ENCODE measurements at regions not wholly inside any gene's neighbourhood (a gene's known extent, or its start where the extent isn't known, plus 50 kb on each side); places are given as distances from the start of the nearest gene placed in this dataset.

GRCh38 chr15:98375513-98376340 is 272.6 kb upstream of the IGF1R start:
- H3K79me2 ChIP-seq (ENCODE audit: insufficient read depth, low read length): no peaks in the 10 kb centered on the region
- no peak overlapping the region for H3K9ac ChIP-seq (ENCODE audit: low read length)
- no peaks in the 10 kb centered on the region for H3K9me2 ChIP-seq (replicated peaks; ENCODE audit: insufficient read depth, low read length)
- H3K4me3 ChIP-seq (ENCODE audit: insufficient read depth, low read length, poor library complexity, severe bottlenecking): no peak overlapping the region
- H3K36me3 ChIP-seq (ENCODE audit: low read length): no peaks in the 10 kb centered on the region
- no peaks in the 10 kb centered on the region for H3F3A ChIP-seq (ENCODE audit: insufficient read depth)
- no peaks in the 10 kb centered on the region for H3K27me3 ChIP-seq (ENCODE audit: low read length)
- H3K27ac ChIP-seq (ENCODE audit: low read depth, low read length): no peak overlapping the region
- H4K20me1 ChIP-seq (ENCODE audit: low read depth, low read length): no peaks in the 10 kb centered on the region
- H3K9me3 ChIP-seq (ENCODE audit: insufficient read depth, low read length): no peaks in the 10 kb centered on the region
- TF ChIP-seq CTCF (IDR thresholded peaks at IDR 0.05; ENCODE audit: insufficient read depth, low read length, poor library complexity, severe bottlenecking): no peak
- TF ChIP-seq EZH2phosphoT487 (conservative IDR thresholded peaks at IDR 0.05; ENCODE audit: low read length): no peak
- H3K4me2 ChIP-seq (ENCODE audit: low read depth, low read length, poor library complexity, severe bottlenecking): no peak overlapping the region
- no peak overlapping the region for H2AFZ ChIP-seq (ENCODE audit: low read depth, low read length, severe bottlenecking)

- H2AFZ ChIP-seq (ENCODE audit: low read depth, low read length, severe bottlenecking): no peak overlapping the region
Measured at GRCh38 chr15:98380721-98381120, 267.6 kb upstream of the IGF1R start.

GRCh38 chr15:98381446-98381845 is 266.9 kb upstream of the IGF1R start:
- Histone ChIP-seq H3K79me2 (ENCODE audit: insufficient read depth, low read length) (no peaks in the 10 kb centered on the region), H3K4me3 (ENCODE audit: insufficient read depth, low read length, poor library complexity, severe bottlenecking) (no peak overlapping the region), H3F3A (ENCODE audit: insufficient read depth) (no peaks in the 10 kb centered on the region), H2AFZ (ENCODE audit: low read depth, low read length, severe bottlenecking) (no peak overlapping the region), H3K27ac (ENCODE audit: low read depth, low read length) (no peak overlapping the region), H4K20me1 (ENCODE audit: low read depth, low read length) (no peaks in the 10 kb centered on the region), H3K36me3 (ENCODE audit: low read length) (no peaks in the 10 kb centered on the region), H3K27me3 (ENCODE audit: low read length) (no peaks in the 10 kb centered on the region), H3K9me3 (ENCODE audit: insufficient read depth, low read length) (no peaks in the 10 kb centered on the region), H3K9me2 (replicated peaks; ENCODE audit: insufficient read depth, low read length) (no peaks in the 10 kb centered on the region), H3K4me2 (ENCODE audit: low read depth, low read length, poor library complexity, severe bottlenecking) (no peak overlapping the region), H3K9ac (ENCODE audit: low read length) (no peak overlapping the region)
- no peak for TF ChIP-seq CTCF (IDR thresholded peaks at IDR 0.05; ENCODE audit: insufficient read depth, low read length, poor library complexity, severe bottlenecking)
- TF ChIP-seq EZH2phosphoT487 (conservative IDR thresholded peaks at IDR 0.05; ENCODE audit: low read length): no peak

More at GRCh38 chr15:98380721-98381120, 267.6 kb upstream of the IGF1R start:
- Histone ChIP-seq H3K4me3 (ENCODE audit: insufficient read depth, low read length, poor library complexity, severe bottlenecking) (no peak overlapping the region), H3K36me3 (ENCODE audit: low read length) (no peaks in the 10 kb centered on the region), H3F3A (ENCODE audit: insufficient read depth) (no peaks in the 10 kb centered on the region), H3K9me3 (ENCODE audit: insufficient read depth, low read length) (no peaks in the 10 kb centered on the region), H3K27ac (ENCODE audit: low read depth, low read length) (no peak overlapping the region), H4K20me1 (ENCODE audit: low read depth, low read length) (no peaks in the 10 kb centered on the region), H3K9me2 (replicated peaks; ENCODE audit: insufficient read depth, low read length) (no peaks in the 10 kb centered on the region), H3K9ac (ENCODE audit: low read length) (no peak overlapping the region), H3K79me2 (ENCODE audit: insufficient read depth, low read length) (no peaks in the 10 kb centered on the region), H3K4me2 (ENCODE audit: low read depth, low read length, poor library complexity, severe bottlenecking) (no peak overlapping the region), H3K27me3 (ENCODE audit: low read length) (no peaks in the 10 kb centered on the region)
- TF ChIP-seq CTCF (IDR thresholded peaks at IDR 0.05; ENCODE audit: insufficient read depth, low read length, poor library complexity, severe bottlenecking) (no peak), EZH2phosphoT487 (conservative IDR thresholded peaks at IDR 0.05; ENCODE audit: low read length) (no peak)
